GM18519 (cell line): ENCODE measurements at regions not wholly inside any gene's neighbourhood (a gene's known extent, or its start where the extent isn't known, plus 50 kb on each side); places are given as distances from the start of the nearest gene placed in this dataset.

ENCODE experiments used
- ATAC-seq: cut with Tn5 transposase; IDR thresholded peaks from one replicate; pipeline ENCODE4 v1.9.1; 2021; ENCODE audit warnings: mild to moderate bottlenecking, moderate library complexity; ENCODE audit not compliant: unreplicated experiment, low FRiP score

GRCh38 chr10:29048506-29048905 is 240.4 kb upstream of the LYZL1 start:
- no peak for ATAC-seq

- peak; percentile 58 for ATAC-seq
Measured at GRCh38 chr10:29050081-29050480, 238.8 kb upstream of the LYZL1 start.

GRCh38 chr10:29055101-29055500 is 233.8 kb upstream of the LYZL1 start:
- no peak for ATAC-seq

- no peak for ATAC-seq
Measured at GRCh38 chr10:29056729-29057128, 232.1 kb upstream of the LYZL1 start.

GRCh38 chr10:29057822-29058331 is 231.0 kb upstream of the LYZL1 start:
- ATAC-seq, result no peak

GRCh38 chr10:29063806-29064644 is 224.8 kb upstream of the LYZL1 start:
- ATAC-seq, result no peak

- no peak for ATAC-seq
Measured at GRCh38 chr10:29064680-29065079, 224.2 kb upstream of the LYZL1 start.

GRCh38 chr10:29067161-29067560 is 221.7 kb upstream of the LYZL1 start:
- ATAC-seq, result no peak

- ATAC-seq, result no peak
Measured at GRCh38 chr10:29067628-29068027, 221.2 kb upstream of the LYZL1 start.

GRCh38 chr10:29068302-29068701 is 220.6 kb upstream of the LYZL1 start:
- ATAC-seq, result no peak

GRCh38 chr10:29068966-29069365 is 219.9 kb upstream of the LYZL1 start:
- no peak for ATAC-seq

GRCh38 chr10:29069941-29070340 is 218.9 kb upstream of the LYZL1 start:
- no peak for ATAC-seq

GRCh38 chr10:29078919-29079318 is 210.0 kb upstream of the LYZL1 start:
- ATAC-seq, result no peak

GRCh38 chr10:29081231-29081630 is 207.6 kb upstream of the LYZL1 start:
- ATAC-seq, result no peak

GRCh38 chr10:29081951-29082685 is 206.8 kb upstream of the LYZL1 start:
- ATAC-seq, result no peak

- ATAC-seq, result no peak
Measured at GRCh38 chr10:29083096-29083495, 205.8 kb upstream of the LYZL1 start.

- ATAC-seq, result no peak
Measured at GRCh38 chr10:29084681-29085307, 204.1 kb upstream of the LYZL1 start.

GRCh38 chr10:29089091-29089490 is 199.8 kb upstream of the LYZL1 start:
- ATAC-seq, result no peak

GRCh38 chr10:29096303-29096824 is 192.5 kb upstream of the LYZL1 start:
- ATAC-seq, result no peak

GRCh38 chr10:29098423-29098822 is 190.4 kb upstream of the LYZL1 start:
- ATAC-seq, result no peak

GRCh38 chr10:29099001-29099400 is 189.9 kb upstream of the LYZL1 start:
- ATAC-seq, result no peak
